ENCODE measurements at regions not wholly inside any gene's neighbourhood (a gene's known extent, or its start where the extent isn't known, plus 50 kb on each side); places are given as distances from the start of the nearest gene placed in this dataset.

DNA sequence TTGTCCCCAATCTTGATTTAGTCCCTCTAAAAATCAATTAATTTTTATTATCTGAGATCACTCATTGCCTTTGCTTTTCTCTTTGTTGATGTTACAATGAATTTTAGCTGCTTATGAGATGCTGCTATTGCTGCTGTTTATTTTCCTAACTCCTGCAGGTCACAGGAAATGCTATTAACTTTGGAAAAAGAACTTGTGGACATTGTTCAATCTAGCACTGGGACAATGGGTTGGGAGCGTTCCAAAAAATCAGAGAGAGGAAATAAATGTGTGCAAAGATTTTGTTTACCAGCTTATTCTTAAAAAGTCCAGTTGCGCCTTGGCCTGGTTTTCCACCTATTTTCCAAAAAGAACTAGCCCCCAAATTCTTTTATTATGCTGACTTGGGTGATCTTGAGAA is 268.3 kb downstream of the PTH2R start:
- TF ChIP-seq EZH2 (IDR thresholded peaks at IDR 0.05; ENCODE audit: borderline replicate concordance, low read depth, low read length, severe bottlenecking): no peak
- TF ChIP-seq, protein P1, sequence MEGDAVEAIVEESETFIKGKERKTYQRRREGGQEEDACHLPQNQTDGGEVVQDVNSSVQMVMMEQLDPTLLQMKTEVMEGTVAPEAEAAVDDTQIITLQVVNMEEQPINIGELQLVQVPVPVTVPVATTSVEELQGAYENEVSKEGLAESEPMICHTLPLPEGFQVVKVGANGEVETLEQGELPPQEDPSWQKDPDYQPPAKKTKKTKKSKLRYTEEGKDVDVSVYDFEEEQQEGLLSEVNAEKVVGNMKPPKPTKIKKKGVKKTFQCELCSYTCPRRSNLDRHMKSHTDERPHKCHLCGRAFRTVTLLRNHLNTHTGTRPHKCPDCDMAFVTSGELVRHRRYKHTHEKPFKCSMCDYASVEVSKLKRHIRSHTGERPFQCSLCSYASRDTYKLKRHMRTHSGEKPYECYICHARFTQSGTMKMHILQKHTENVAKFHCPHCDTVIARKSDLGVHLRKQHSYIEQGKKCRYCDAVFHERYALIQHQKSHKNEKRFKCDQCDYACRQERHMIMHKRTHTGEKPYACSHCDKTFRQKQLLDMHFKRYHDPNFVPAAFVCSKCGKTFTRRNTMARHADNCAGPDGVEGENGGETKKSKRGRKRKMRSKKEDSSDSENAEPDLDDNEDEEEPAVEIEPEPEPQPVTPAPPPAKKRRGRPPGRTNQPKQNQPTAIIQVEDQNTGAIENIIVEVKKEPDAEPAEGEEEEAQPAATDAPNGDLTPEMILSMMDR (IDR thresholded peaks at IDR 0.05; ENCODE audit: borderline replicate concordance, extremely low read depth, low read length, poor library complexity, severe bottlenecking): no peak

Data from DND-41 (cell line).